GM21367 (cell line): ENCODE measurements at regions not wholly inside any gene's neighbourhood (a gene's known extent, or its start where the extent isn't known, plus 50 kb on each side); places are given as distances from the start of the nearest gene placed in this dataset.

Experiments
- ATAC-seq: cut with Tn5 transposase; IDR thresholded peaks from one replicate; pipeline ENCODE4 v1.9.1; 2021; ENCODE audit not compliant: unreplicated experiment

- ATAC-seq = no peak
These were observed 299.3 kb upstream of the PITRM1 start for GRCh38 chr10:3471927-3472286.

GRCh38 chr10:3471472-3471871 is 298.9 kb upstream of the PITRM1 start:
- ATAC-seq = no peak

- ATAC-seq = no peak
These were observed 297.6 kb upstream of the PITRM1 start for GRCh38 chr10:3470191-3470590.

GRCh38 chr10:3469639-3470020 is 297.0 kb upstream of the PITRM1 start:
- no peak for ATAC-seq

- no peak for ATAC-seq
These were observed 296.5 kb upstream of the PITRM1 start for GRCh38 chr10:3468919-3469638.

GRCh38 chr10:3467052-3467951 is 294.7 kb upstream of the PITRM1 start:
- no peak for ATAC-seq

GRCh38 chr10:3465406-3465891 is 292.9 kb upstream of the PITRM1 start:
- ATAC-seq = no peak

GRCh38 chr10:3464760-3465405 is 292.3 kb upstream of the PITRM1 start:
- ATAC-seq = no peak

GRCh38 chr10:3460420-3461128 is 288.0 kb upstream of the PITRM1 start:
- ATAC-seq = no peak

GRCh38 chr10:3455385-3456334 is 283.1 kb upstream of the PITRM1 start:
- no peak for ATAC-seq

- ATAC-seq = no peak
These were observed 280.2 kb upstream of the PITRM1 start for GRCh38 chr10:3452683-3453361.

GRCh38 chr10:3452173-3452626 is 279.6 kb upstream of the PITRM1 start:
- ATAC-seq = no peak

GRCh38 chr10:3451516-3452172 is 279.1 kb upstream of the PITRM1 start:
- ATAC-seq = no peak

GRCh38 chr10:3446221-3446620 is 273.6 kb upstream of the PITRM1 start:
- ATAC-seq = no peak

- no peak for ATAC-seq
These were observed 273.1 kb upstream of the PITRM1 start for GRCh38 chr10:3445648-3446047.

- ATAC-seq = no peak
These were observed 269.9 kb upstream of the PITRM1 start for GRCh38 chr10:3442451-3442990.

- no peak for ATAC-seq
These were observed 266.6 kb upstream of the PITRM1 start for GRCh38 chr10:3439183-3439582.

- no peak for ATAC-seq
These were observed 266.0 kb upstream of the PITRM1 start for GRCh38 chr10:3438606-3439005.
